Left hindlimb (tissue), 1 donor: ENCODE measurements at regions not wholly inside any gene's neighbourhood (a gene's known extent, or its start where the extent isn't known, plus 50 kb on each side); places are given as distances from the start of the nearest gene placed in this dataset.

Experiments
- DNase-seq: peaks from one replicate; pipeline ENCODE4 v3.0.0-alpha.2; 2018

DNA sequence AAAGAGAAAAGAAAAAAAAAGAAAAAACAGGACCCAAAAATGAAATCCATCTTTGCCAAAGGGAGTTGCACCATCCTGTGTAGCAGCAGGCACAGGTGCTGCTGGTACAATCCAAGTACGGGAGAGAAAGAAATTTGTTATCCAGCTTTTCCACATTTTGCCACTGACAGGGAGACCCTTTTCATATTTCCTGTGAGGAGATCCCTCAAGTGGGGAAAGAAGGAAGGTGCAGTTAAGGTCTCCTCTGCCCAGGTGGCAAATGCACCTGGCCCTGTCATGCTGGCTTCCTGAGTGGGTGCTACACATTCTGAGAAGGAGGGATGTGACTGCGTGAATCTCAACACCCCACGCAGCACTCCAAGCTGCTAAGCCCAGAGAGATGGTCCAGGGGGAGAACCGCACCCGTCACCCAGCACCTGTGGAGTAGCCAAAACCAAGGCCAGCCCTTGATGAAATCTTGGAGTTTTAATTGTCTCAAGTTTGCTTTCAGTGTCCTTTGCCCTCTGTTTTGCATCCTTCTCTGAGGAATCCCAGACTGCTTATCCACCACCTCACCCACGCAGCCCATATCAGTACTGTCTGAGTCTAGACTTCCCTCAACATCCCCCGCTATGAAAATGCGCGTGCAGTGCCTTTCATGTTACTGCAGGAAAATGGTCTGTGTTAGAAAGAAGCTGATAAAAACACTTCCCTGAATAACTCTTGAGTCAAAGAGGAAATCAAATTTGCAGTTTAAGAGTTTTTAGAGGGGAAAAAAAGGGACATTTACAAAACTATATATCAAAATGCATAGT lies 141.9 kb upstream of the THBS1 start:
- no peak for DNase-seq

DNA sequence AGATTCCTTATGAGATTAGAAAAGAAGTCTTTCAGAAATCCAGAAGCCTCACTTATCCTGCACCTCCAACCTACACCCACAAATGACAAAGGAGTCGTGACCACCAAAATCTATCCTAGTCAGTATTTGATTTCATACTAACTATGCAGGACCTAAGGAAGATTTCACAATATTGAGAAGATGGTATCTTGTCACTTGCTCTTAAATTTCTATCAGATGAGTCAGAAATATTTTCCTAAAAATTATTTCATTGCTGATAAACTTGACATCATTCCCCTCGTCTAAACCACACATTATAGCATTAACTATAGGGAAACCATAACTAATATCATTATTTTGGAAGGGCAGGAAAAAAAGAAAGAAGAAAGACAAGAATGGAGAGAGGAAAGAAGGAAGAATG lies 138.0 kb upstream of the THBS1 start:
- no peak for DNase-seq

GRCh38 chr15:39443659-39444219 lies 137.1 kb upstream of the THBS1 start:
- no peak for DNase-seq

- DNase-seq, result no peak
These were observed 136.0 kb upstream of the THBS1 start for GRCh38 chr15:39444735-39445470.

DNA sequence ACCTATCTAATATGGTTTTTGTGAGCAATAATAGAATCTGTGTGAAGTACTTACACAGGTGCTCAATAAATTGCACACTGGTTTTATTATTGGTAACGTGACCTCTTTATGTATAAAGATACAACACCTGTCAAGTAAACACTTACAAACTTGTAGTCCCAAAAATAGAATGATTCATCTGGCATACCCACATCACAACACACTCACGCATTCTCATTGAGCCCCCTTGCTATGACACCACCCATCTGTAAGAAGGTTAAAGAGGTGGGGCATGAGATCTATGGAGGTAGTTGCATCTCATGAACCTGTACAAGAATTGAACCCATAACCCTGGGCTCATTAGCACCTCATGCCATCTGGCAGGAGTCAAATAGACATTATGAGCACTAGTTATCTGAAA lies 134.9 kb upstream of the THBS1 start:
- DNase-seq, result no peak

DNA sequence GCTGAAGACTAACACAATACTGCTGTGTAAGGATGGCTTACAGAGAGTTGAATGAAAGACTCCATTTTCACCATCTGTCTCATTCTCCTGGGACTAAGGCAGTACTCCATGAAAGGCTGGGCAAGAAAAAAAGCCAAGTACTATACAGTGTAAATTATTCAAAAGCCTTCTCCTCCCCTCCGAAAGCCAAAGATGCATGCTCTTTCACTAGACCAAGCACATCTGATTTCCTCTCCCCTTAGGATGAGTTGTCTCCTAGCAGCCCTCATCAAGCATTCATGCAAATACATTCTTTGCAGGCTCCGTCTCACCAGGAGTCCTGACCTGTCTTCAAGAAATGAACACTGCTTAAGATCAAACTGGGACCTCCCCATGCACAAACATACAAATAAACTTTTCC lies 133.5 kb upstream of the THBS1 start:
- no peak for DNase-seq

DNA sequence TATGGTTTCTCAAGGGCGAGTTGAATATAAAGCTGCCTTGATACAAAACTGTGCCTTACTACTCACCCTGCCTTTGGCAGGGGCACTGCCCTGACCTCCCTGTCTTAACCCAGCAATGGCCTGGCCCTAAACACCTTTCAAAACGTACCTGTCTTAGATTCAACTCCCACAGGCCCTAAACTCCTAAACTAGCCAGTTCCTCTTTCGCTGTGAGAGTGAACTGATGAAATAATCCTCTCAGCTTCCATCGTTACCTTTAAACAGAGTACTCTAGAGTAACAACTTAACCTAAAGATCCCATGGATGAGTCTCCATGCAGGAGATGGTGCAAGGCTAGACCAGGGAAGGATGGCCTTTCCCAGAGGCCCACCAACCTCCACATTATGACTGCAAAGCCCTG lies 133.0 kb upstream of the THBS1 start:
- DNase-seq, result no peak

DNA sequence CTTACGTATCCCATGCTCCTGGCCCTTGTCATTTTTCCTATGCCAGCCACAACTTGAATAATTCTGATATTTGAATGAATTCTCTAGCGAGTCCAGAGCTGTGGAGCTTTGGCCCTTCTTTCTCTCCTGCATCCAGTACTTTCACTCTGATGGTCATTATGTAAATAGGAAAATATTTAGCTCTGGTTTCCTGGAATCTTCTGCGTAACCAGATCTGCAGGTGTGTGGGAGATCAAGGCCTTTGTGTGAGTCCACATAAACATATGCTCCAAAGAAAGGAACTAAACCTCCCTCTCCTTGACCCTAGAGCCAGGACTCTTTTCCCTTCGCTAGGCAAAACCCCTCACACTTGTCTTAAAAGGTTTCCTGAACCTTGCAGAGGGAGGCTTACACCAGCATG lies 132.5 kb upstream of the THBS1 start:
- DNase-seq, result no peak

DNA sequence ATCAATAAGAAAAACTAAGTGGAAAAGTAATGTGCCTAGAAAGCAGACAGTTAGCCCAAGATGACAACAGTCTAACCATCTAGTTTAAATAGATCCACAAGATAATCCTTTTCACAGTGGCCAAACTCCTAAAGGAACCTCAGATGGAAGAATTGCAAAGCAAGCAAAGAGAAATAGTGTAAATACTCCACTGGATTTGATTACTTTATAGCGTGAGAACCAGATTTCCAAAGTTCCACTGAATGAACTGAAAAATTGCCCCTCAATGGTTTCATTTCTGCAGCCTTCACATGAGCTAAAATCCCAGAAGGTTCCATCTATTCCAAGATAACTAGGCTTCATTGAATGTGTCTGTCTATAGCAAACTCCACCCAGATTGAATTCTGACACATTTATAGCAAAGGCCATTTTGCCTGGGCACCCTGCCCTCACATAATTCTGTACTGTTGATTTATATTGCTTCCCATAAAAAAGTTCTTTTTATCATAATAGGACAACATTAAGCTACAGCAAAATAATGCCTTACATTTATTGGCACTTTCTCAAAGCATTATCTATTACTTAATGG lies 129.7 kb upstream of the THBS1 start:
- DNase-seq, result no peak

GRCh38 chr15:39451871-39452270 lies 129.0 kb upstream of the THBS1 start:
- no peak for DNase-seq

GRCh38 chr15:39453620-39454019 lies 127.3 kb upstream of the THBS1 start:
- no peak for DNase-seq

DNA sequence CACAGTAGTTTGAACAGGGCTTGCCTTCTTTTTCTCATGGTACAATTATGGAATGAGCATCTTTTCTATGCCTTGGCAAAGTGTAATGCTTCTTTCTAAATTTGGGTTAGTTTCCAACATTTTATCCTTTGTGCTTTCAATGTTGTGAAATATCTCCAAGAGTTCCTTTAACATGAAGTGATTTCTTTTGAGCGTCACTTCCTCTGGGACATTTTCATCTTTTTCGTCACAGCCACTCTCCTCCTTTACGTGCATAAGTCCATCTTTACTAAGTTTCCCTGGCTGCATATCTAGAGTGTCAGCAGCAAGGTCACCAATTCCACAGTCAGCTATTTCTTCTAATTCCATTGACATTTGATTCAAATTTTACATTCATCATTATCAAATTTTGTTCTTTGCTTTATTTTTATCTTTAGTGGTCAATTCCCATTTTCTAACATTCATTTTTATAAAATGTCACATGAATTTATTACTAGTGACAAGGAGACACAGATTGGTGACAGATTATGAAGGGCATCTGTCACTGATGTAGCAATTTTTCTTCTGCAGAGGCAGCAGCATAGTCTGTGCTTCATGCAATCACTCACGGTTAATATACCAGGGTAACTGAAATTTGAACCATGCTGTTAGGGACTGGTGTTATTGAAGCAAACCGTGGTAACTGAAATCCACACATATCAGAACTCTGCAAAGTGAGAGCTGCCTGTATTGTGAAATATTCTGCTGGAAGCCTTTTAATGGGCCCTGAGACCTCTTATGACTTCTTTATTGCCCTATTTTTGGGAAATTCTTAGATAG lies 126.5 kb upstream of the THBS1 start:
- no peak for DNase-seq

DNA sequence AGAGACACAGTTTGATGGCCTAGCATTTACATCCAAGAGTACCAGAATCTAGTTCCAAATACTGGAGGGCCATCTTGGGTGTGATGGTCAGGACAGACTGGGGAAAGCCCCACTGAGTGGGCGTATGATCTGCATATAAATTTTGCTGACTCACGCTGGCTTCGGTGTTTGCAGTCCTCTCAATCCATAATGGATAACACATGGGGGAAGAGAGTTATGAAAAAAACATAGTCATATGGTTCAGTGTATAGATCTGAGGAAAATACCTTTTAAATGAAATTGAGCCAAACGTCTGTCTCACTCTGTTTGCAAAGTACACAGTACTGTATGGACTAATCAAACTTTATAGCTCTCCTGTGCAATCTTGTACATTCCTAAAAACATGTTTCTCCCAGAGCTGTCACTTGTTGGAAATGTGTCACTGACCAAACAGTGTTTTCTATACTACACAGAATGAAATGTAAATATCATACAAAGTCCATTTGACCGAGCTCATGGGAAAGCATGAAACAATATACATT lies 125.3 kb upstream of the THBS1 start:
- DNase-seq, result peak; percentile 59

DNA sequence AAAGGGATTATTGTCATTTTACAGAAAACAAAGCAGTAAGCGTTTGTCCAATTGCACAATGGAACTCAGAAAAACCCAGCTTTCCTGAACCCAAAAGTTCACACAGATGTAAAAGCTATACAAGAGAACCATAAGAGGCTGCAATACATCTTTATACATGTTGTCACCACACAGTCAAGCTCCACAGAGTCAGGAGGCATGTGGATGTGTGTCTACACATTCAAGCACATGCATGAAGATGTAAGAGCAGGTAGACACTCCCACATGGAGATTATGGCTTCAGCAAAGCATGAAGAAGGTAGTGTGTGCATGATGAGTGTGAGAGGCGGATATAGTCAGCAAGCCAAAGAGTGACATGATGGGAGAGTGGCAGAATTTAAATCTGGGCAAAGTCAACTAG lies 124.7 kb upstream of the THBS1 start:
- DNase-seq, result no peak

DNA sequence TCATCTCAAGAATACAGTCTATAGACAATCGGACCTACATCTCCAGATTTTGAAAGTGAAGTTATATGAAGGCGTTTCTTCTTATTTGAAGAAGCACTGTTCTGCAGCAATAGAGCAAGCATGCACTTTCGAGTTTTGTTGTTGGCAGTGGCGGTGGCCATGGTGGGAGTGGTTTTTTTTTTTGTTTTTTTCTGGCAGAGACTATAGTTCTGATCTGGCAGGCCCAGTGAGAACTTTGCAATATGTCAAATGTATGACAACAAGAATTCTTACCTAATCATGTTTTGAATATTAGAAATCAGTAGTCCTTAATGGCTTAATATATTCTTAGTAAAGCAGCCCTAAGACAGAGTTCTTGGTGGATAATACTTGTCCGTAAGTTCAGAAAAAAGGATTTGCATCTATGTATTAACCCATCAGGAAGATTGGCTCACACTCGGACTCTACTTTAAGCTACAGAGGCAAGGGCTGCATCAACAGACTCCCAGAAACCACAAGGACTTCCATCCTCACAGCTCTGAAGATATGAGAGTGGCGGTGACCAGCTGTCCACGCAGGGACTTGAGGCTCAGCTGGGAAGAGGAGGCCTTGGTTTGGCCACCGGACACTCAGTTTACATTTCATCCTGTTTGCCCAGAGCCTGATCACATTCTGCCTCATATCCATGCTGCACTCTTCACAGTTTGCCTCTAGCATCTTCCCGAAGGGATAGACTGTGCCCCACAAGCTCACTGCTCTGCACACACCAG lies 124.1 kb upstream of the THBS1 start:
- no peak for DNase-seq

DNA sequence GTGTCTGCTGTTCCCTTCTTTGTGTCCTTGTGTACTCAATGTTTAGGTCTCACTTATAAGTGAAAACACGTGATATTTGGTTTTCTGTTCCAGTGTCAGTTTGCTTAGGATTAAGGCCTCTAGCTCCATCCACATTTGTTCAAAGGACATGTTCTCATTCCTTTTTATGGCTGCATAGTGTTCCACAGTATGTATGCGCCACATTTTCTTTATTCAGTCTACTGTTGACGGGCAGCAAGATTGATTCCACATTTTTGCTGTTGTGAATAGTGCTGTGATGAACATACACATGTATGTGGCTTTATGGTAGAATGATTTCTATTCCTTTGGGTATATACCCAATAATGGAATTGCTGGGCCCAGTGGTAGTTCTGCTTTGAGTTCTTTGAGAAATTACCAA lies 122.7 kb upstream of the THBS1 start:
- DNase-seq, result no peak

- DNase-seq, result no peak
These were observed 121.3 kb upstream of the THBS1 start for GRCh38 chr15:39459548-39459947.

DNA sequence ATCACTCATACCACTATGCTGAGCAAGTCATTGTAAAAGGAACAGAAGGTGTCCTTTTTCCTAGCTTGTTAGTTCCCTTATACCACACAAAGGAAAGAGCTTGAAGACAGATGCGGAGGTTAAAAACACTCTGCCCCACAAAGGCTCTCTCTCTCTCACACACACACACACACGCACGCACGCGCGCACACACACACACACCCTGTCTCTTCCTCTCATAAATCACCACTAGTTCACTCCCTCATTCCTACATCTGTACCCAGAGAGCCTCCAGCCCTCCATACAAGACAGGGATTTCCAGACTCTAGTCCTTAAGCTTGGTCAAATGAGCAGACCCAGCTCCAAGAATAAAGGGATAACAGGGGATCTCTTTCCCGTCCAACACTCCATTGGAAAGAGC lies 120.1 kb upstream of the THBS1 start:
- no peak for DNase-seq

- DNase-seq, result no peak
These were observed 119.2 kb upstream of the THBS1 start for GRCh38 chr15:39461536-39462130.

GRCh38 chr15:39462691-39463090 lies 118.2 kb upstream of the THBS1 start:
- no peak for DNase-seq
